Sigmoid colon (tissue), 3 donors: ENCODE measurements at regions not wholly inside any gene's neighbourhood (a gene's known extent, or its start where the extent isn't known, plus 50 kb on each side); places are given as distances from the start of the nearest gene placed in this dataset.

ENCODE experiments used
- POLR2A ChIP-seq, 2 donors: fragments of 450-650 bp; IDR thresholded peaks; one replicate each; pipeline ENCODE4 v1.6.1; 2016; ENCODE audit warnings: antibody characterized with exemption in 2 of 2, mild to moderate bottlenecking in 2 of 2, moderate library complexity in 2 of 2
- TF ChIP-seq, protein P1 (sequence below), 4 experiments: fragments of 450-650 bp in 3 of 4; fragments of 200-600 bp in 1 of 4; IDR thresholded peaks; one replicate each; pipeline ENCODE4 v1.5.1; 2016 to 2019; ENCODE audit warnings: antibody characterized with exemption in 4 of 4, mild to moderate bottlenecking in 3 of 4, moderate library complexity in 2 of 4

DNA sequence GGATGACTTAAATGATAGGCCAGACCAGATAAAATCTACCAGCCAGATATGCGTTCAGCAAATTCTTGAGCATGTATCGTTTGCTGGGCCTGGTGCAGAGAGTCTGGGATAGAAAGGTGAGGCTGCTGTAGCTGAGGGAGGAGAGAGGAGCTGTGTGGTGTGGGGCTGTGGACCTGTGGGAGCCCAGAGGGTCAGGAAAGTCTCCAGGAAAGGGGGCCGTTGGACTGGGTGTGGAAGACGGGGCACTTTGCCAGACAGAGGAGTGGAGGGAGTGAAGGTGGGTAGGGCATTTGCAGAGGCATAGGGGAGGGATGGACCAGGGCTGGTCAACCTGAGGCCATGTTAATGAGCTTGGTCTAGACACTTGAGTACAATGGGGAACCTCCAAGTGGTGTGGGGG is 124.7 kb upstream of the UNC5B start:
- TF ChIP-seq, protein P1, sequence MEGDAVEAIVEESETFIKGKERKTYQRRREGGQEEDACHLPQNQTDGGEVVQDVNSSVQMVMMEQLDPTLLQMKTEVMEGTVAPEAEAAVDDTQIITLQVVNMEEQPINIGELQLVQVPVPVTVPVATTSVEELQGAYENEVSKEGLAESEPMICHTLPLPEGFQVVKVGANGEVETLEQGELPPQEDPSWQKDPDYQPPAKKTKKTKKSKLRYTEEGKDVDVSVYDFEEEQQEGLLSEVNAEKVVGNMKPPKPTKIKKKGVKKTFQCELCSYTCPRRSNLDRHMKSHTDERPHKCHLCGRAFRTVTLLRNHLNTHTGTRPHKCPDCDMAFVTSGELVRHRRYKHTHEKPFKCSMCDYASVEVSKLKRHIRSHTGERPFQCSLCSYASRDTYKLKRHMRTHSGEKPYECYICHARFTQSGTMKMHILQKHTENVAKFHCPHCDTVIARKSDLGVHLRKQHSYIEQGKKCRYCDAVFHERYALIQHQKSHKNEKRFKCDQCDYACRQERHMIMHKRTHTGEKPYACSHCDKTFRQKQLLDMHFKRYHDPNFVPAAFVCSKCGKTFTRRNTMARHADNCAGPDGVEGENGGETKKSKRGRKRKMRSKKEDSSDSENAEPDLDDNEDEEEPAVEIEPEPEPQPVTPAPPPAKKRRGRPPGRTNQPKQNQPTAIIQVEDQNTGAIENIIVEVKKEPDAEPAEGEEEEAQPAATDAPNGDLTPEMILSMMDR (IDR thresholded peaks at IDR 0.05): no peak
- TF ChIP-seq POLR2A (IDR thresholded peaks at IDR 0.05): no peak
